Neural crest cell (in vitro differentiated cells): ENCODE measurements at regions not wholly inside any gene's neighbourhood (a gene's known extent, or its start where the extent isn't known, plus 50 kb on each side); places are given as distances from the start of the nearest gene placed in this dataset.
A peak's percentile ranks its signal among the peaks of the same experiment; 100 is the strongest.

Experiments
- DNase-seq: peaks from one replicate; pipeline ENCODE4 v3.0.0; 2021; ENCODE audit warnings: low read depth, mixed read lengths, low spot score
- H3K27ac Mint-ChIP-seq: one replicate; pipeline ENCODE4 v1.8.0; 2021; ENCODE audit warnings: mild to moderate bottlenecking, mixed read lengths; ENCODE audit not compliant: unreplicated experiment
- H3K27me3 Mint-ChIP-seq: 2 replicates; pipeline ENCODE4 v1.8.0; 2021; ENCODE audit warnings: low read depth, mild to moderate bottlenecking, mixed read lengths
- H3K36me3 Mint-ChIP-seq: 2 replicates; pipeline ENCODE4 v1.8.0; 2021; ENCODE audit warnings: low read depth, mild to moderate bottlenecking, mixed read lengths
- H3K4me1 Mint-ChIP-seq: 2 replicates; pipeline ENCODE4 v1.8.0; 2021; ENCODE audit warnings: mixed read lengths
- H3K4me3 Mint-ChIP-seq: one replicate; pipeline ENCODE4 v1.8.0; 2021; ENCODE audit warnings: mild to moderate bottlenecking, mixed read lengths
- H3K9me3 Mint-ChIP-seq: 2 replicates; pipeline ENCODE4 v1.8.0; 2021; ENCODE audit warnings: mixed read lengths
- TF ChIP-seq, protein P1 (sequence below): fragments of 200-600 bp; sonication (generic); conservative IDR thresholded peaks from 2 replicates; pipeline ENCODE4 v1.5.0; 2021; ENCODE audit warnings: antibody characterized with exemption, mild to moderate bottlenecking

- Mint-ChIP-seq H3K27me3 (no peaks in the 10 kb centered on the region), H3K4me3 (no peak overlapping the region), H3K9me3 (no peaks in the 10 kb centered on the region), H3K36me3 (no peaks in the 10 kb centered on the region), H3K27ac (no peak overlapping the region), H3K4me1 (no peaks in the 10 kb centered on the region)
- no peak for DNase-seq
- TF ChIP-seq, protein P1, sequence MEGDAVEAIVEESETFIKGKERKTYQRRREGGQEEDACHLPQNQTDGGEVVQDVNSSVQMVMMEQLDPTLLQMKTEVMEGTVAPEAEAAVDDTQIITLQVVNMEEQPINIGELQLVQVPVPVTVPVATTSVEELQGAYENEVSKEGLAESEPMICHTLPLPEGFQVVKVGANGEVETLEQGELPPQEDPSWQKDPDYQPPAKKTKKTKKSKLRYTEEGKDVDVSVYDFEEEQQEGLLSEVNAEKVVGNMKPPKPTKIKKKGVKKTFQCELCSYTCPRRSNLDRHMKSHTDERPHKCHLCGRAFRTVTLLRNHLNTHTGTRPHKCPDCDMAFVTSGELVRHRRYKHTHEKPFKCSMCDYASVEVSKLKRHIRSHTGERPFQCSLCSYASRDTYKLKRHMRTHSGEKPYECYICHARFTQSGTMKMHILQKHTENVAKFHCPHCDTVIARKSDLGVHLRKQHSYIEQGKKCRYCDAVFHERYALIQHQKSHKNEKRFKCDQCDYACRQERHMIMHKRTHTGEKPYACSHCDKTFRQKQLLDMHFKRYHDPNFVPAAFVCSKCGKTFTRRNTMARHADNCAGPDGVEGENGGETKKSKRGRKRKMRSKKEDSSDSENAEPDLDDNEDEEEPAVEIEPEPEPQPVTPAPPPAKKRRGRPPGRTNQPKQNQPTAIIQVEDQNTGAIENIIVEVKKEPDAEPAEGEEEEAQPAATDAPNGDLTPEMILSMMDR, result no peak
Measured at GRCh38 chr6:66796987-66797386, 1090.0 kb upstream of the EYS start.

GRCh38 chr6:66788579-66788978 lies 1081.6 kb upstream of the EYS start:
- TF ChIP-seq, protein P1, result no peak
- no peak overlapping the region for H3K27ac Mint-ChIP-seq
- H3K36me3 Mint-ChIP-seq, result no peaks in the 10 kb centered on the region
- H3K4me3 Mint-ChIP-seq, result no peak overlapping the region
- H3K4me1 Mint-ChIP-seq, result no peaks in the 10 kb centered on the region
- no peaks in the 10 kb centered on the region for H3K9me3 Mint-ChIP-seq
- no peaks in the 10 kb centered on the region for H3K27me3 Mint-ChIP-seq
- DNase-seq, result no peak

DNA sequence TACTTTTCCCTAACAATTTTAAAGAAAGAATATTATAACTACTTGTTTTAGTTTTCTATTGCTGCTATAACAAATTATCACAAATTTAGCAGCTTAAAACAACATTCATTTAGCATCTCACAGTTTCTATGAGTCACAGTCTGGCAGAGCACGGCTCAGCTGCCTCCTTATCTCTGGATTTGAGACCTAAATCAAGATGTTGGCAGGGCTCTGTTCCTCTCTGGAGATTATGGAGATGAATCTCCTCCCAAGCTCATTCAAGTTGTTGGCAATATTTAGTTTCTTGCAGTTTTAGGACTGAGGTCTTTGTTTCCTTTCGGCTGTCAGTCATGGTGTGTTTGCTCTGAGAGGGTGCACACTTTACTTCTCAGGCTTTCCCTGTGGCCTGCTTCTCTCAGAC lies 1065.8 kb upstream of the EYS start:
- Mint-ChIP-seq H3K27ac (no peak overlapping the region), H3K4me1 (no peaks in the 10 kb centered on the region), H3K27me3 (no peaks in the 10 kb centered on the region), H3K4me3 (no peak overlapping the region), H3K9me3 (peaks cover 21% of the 10 kb centered on the region), H3K36me3 (peaks cover 4% of the 10 kb centered on the region)
- TF ChIP-seq, protein P1, result no peak
- no peak for DNase-seq

DNA sequence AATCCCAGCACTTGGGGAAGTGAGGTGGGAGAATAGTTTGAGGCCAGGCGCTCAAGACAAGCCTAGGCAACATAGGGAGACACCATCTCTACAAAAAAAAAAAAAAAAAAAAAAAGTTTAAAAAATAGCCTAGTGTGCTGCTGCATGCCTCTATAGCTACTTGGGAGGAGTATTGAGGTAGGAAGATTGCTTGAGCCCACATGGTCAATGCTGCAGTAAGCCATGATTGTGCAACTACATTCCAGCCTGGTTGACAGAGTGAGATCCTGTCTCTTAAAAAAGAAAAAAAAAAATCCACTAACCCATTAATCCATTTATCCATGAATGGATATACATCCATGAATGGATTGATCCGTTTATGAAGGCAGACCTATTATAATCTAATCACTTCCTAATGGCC lies 1064.6 kb upstream of the EYS start:
- Mint-ChIP-seq H3K36me3 (peaks cover 4% of the 10 kb centered on the region), H3K4me3 (no peak overlapping the region), H3K4me1 (no peaks in the 10 kb centered on the region), H3K27ac (peak overlapping the region; percentile 8), H3K9me3 (peaks cover 14% of the 10 kb centered on the region), H3K27me3 (no peaks in the 10 kb centered on the region)
- no peak for DNase-seq
- TF ChIP-seq, protein P1, result no peak

DNA sequence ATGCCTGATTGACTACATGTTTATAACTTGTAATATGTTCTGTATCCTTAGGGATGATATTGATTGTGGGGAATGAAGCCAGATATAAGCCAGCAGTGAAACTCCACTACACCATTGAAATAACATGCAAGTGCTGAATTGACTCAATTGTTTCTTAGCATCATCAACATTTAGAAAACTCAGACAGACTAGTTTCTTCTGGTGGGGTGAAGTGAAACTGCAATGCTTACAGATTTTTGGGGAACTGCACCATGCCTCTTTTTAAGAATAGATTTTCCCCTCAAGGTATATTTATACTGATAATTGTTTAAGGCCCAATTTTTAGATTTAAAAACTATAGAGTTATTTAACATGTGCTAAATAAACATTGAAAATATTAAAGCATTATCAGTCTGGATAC lies 1044.6 kb upstream of the EYS start:
- no peak overlapping the region for H3K27ac Mint-ChIP-seq

More for the DNA sequence above, 1044.6 kb upstream of the EYS start:
- DNase-seq, result no peak
- H3K9me3 Mint-ChIP-seq, result peaks cover 8% of the 10 kb centered on the region
- H3K36me3 Mint-ChIP-seq, result peaks cover 5% of the 10 kb centered on the region
- TF ChIP-seq, protein P1, result no peak
- no peaks in the 10 kb centered on the region for H3K4me1 Mint-ChIP-seq
- H3K27me3 Mint-ChIP-seq, result no peaks in the 10 kb centered on the region
- no peak overlapping the region for H3K4me3 Mint-ChIP-seq
